Neural cell (in vitro differentiated cells): ENCODE measurements at regions not wholly inside any gene's neighbourhood (a gene's known extent, or its start where the extent isn't known, plus 50 kb on each side); places are given as distances from the start of the nearest gene placed in this dataset.

Source experiments
- H2AFZ ChIP-seq: fragments of 200-600, 300-800 bp; sonication (generic), shearing (Covaris generic); 2 replicates; pipeline ENCODE4 v1.6.0; 2014; ENCODE audit warnings: low read depth, mild to moderate bottlenecking, antibody characterized with exemption, low read length, moderate library complexity
- H3F3A ChIP-seq: fragments of 200-600 bp; shearing (Covaris generic); 2 replicates; pipeline ENCODE4 v1.6.1; 2016; ENCODE audit warnings: mild to moderate bottlenecking, moderate library complexity, mixed read lengths, antibody characterized with exemption, low read length; ENCODE audit not compliant: insufficient read depth, poor library complexity, severe bottlenecking
- H3K27ac ChIP-seq: fragments of 200-600, 300-800 bp; sonication (generic), shearing (Covaris generic); 2 replicates; pipeline ENCODE4 v1.5.1; 2014; ENCODE audit warnings: mild to moderate bottlenecking, low read length, moderate library complexity
- H3K27me3 ChIP-seq: fragments of 300-800, 200-600 bp; sonication (generic), shearing (Covaris generic); 2 replicates; pipeline ENCODE4 v1.6.0; 2014; ENCODE audit warnings: mild to moderate bottlenecking, low read depth, low read length, moderate library complexity; ENCODE audit not compliant: insufficient read depth
- H3K36me3 ChIP-seq: fragments of 300-800, 200-600 bp; sonication (generic), shearing (Covaris generic); 2 replicates; pipeline ENCODE4 v1.5.1; 2014; ENCODE audit warnings: mild to moderate bottlenecking, antibody characterized with exemption, low read length, moderate library complexity; ENCODE audit not compliant: insufficient read depth
- H3K4me2 ChIP-seq: fragments of 300-800, 200-600 bp; sonication (generic), shearing (Covaris generic); 2 replicates; pipeline ENCODE4 v1.6.0; 2014; ENCODE audit warnings: mild to moderate bottlenecking, low read length
- H3K4me3 ChIP-seq: fragments of 300-800, 200-600 bp; sonication (generic), shearing (Covaris generic); 2 replicates; pipeline ENCODE4 v1.5.1; 2014; ENCODE audit warnings: mild to moderate bottlenecking, low read length, moderate library complexity
- H3K79me2 ChIP-seq: fragments of 200-600 bp; shearing (Covaris generic); replicated peaks from 2 replicates; pipeline ENCODE4 v1.6.0; 2014; ENCODE audit warnings: mild to moderate bottlenecking, low read length, moderate library complexity; ENCODE audit not compliant: insufficient read depth
- H3K9ac ChIP-seq: fragments of 300-800, 200-600 bp; sonication (generic), shearing (Covaris generic); 2 replicates; pipeline ENCODE4 v1.6.1; 2016; ENCODE audit warnings: mild to moderate bottlenecking, low read length, mixed read lengths
- H3K9me2 ChIP-seq: fragments of 200-600 bp; shearing (Covaris generic); 2 replicates; pipeline ENCODE4 v1.6.1; 2016; ENCODE audit warnings: mild to moderate bottlenecking, low read length, mixed read lengths; ENCODE audit not compliant: insufficient read depth
- H3K9me3 ChIP-seq: fragments of 200-600, 300-800 bp; sonication (generic), shearing (Covaris generic); 2 replicates; pipeline ENCODE4 v1.6.1; 2016; ENCODE audit warnings: mild to moderate bottlenecking, mixed run types, low read length, moderate library complexity, mixed read lengths
- H4K20me1 ChIP-seq: fragments of 200-600 bp; shearing (Covaris generic); 2 replicates; pipeline ENCODE4 v1.6.1; 2016; ENCODE audit warnings: mild to moderate bottlenecking, mixed run types; ENCODE audit not compliant: insufficient read depth
- EP300 ChIP-seq: fragments of 450-650 bp; conservative IDR thresholded peaks from 2 replicates; pipeline ENCODE4 v1.6.1; 2014; ENCODE audit warnings: antibody characterized with exemption, mild to moderate bottlenecking, moderate library complexity; ENCODE audit not compliant: poor library complexity, severe bottlenecking
- EZH2 ChIP-seq: fragments of 200-600, 300-800 bp; shearing (Covaris generic), sonication (generic); IDR thresholded peaks from 2 replicates; pipeline ENCODE4 v1.6.1; 2014; ENCODE audit warnings: antibody characterized with exemption, low read length, borderline replicate concordance, mild to moderate bottlenecking; ENCODE audit not compliant: insufficient read depth, poor library complexity, severe bottlenecking
- MXI1 ChIP-seq: fragments of 450-650 bp; conservative IDR thresholded peaks from 2 replicates; pipeline ENCODE4 v1.6.1; 2014; ENCODE audit warnings: antibody characterized with exemption, mild to moderate bottlenecking; ENCODE audit not compliant: poor library complexity, severe bottlenecking
- POLR2AphosphoS5 ChIP-seq: IDR thresholded peaks from 2 replicates; pipeline ENCODE4 v1.6.1; 2012
- RAD21 ChIP-seq: fragments of 450-650 bp; conservative IDR thresholded peaks from 2 replicates; pipeline ENCODE4 v1.6.1; 2014; ENCODE audit warnings: antibody characterized with exemption, mild to moderate bottlenecking, moderate library complexity
- SMC3 ChIP-seq: fragments of 450-650 bp; conservative IDR thresholded peaks from 2 replicates; pipeline ENCODE4 v1.6.1; 2014; ENCODE audit warnings: antibody characterized with exemption, mild to moderate bottlenecking, moderate library complexity; ENCODE audit not compliant: poor library complexity
- TAF1 ChIP-seq: IDR thresholded peaks from 2 replicates; pipeline ENCODE4 v1.6.1; 2012; ENCODE audit warnings: low read depth
- TF ChIP-seq, protein P1 (sequence below): IDR thresholded peaks from 2 replicates; pipeline ENCODE4 v1.6.1; 2012; ENCODE audit warnings: borderline replicate concordance
- TF ChIP-seq, protein P2 (sequence below): fragments of 450-650 bp; IDR thresholded peaks from 2 replicates; pipeline ENCODE4 v1.5.1; 2014; ENCODE audit warnings: antibody characterized with exemption, mild to moderate bottlenecking, moderate library complexity; ENCODE audit not compliant: poor library complexity, severe bottlenecking

DNA sequence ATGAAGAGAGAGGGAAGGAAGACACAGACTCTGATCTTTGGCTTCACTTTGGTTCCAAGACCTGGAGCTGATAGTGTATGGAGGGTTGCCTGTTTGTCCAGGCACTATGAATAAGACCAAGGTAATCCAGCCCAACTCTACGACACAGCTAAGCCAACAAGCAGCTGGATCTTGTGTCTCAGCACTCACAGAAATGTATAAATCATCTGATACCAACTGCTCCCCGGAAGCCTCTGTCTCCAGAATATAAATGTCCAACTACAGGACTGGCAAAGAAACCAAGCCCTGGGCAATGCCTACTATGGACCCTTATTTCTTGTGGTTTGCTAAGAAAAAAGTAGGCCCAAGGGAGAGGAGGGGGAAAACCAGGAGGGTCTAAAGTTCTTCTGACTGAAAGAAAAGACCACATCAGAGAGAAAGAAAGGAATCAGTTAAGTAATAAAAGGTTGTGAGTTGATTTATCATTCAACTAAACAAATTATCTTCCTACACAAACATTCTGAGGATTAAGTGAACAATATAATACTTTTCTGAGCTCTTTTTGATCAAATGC lies 204.0 kb downstream of the DAD1 start:
- H3K36me3 ChIP-seq = no peaks in the 10 kb centered on the region
- H3K79me2 ChIP-seq = no peaks in the 10 kb centered on the region
- TF ChIP-seq, protein P1, sequence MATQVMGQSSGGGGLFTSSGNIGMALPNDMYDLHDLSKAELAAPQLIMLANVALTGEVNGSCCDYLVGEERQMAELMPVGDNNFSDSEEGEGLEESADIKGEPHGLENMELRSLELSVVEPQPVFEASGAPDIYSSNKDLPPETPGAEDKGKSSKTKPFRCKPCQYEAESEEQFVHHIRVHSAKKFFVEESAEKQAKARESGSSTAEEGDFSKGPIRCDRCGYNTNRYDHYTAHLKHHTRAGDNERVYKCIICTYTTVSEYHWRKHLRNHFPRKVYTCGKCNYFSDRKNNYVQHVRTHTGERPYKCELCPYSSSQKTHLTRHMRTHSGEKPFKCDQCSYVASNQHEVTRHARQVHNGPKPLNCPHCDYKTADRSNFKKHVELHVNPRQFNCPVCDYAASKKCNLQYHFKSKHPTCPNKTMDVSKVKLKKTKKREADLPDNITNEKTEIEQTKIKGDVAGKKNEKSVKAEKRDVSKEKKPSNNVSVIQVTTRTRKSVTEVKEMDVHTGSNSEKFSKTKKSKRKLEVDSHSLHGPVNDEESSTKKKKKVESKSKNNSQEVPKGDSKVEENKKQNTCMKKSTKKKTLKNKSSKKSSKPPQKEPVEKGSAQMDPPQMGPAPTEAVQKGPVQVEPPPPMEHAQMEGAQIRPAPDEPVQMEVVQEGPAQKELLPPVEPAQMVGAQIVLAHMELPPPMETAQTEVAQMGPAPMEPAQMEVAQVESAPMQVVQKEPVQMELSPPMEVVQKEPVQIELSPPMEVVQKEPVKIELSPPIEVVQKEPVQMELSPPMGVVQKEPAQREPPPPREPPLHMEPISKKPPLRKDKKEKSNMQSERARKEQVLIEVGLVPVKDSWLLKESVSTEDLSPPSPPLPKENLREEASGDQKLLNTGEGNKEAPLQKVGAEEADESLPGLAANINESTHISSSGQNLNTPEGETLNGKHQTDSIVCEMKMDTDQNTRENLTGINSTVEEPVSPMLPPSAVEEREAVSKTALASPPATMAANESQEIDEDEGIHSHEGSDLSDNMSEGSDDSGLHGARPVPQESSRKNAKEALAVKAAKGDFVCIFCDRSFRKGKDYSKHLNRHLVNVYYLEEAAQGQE = no peak
- TF ChIP-seq SMC3 (no peak), MXI1 (no peak), RAD21 (no peak), POLR2AphosphoS5 (no peak), TAF1 (no peak), EZH2 (no peak), EP300 (no peak)
- TF ChIP-seq, protein P2, sequence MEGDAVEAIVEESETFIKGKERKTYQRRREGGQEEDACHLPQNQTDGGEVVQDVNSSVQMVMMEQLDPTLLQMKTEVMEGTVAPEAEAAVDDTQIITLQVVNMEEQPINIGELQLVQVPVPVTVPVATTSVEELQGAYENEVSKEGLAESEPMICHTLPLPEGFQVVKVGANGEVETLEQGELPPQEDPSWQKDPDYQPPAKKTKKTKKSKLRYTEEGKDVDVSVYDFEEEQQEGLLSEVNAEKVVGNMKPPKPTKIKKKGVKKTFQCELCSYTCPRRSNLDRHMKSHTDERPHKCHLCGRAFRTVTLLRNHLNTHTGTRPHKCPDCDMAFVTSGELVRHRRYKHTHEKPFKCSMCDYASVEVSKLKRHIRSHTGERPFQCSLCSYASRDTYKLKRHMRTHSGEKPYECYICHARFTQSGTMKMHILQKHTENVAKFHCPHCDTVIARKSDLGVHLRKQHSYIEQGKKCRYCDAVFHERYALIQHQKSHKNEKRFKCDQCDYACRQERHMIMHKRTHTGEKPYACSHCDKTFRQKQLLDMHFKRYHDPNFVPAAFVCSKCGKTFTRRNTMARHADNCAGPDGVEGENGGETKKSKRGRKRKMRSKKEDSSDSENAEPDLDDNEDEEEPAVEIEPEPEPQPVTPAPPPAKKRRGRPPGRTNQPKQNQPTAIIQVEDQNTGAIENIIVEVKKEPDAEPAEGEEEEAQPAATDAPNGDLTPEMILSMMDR = no peak

DNA sequence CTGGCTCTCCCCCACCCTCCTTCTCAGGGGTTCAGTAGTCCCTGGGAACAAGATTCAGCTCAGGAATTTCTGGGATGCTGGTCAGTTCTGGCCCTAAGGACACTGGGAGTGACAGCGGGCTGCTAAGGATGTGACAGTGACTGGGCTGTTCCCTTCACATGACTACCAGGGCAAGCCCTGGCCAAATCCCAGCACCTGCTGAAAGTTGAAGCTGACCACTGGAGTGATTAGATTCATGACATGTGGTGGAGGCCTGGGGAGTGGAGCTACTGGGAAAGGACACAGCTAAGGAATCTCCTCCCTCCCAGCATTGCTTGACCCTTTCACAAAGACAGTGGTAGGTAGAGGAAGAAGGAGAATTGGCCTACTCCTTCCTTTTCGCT lies 204.9 kb downstream of the DAD1 start:
- H3F3A ChIP-seq = no peaks in the 10 kb centered on the region
- no peak overlapping the region for H3K27ac ChIP-seq
- TF ChIP-seq RAD21 = no peak
- TF ChIP-seq, protein P1 = no peak
- TF ChIP-seq MXI1 = no peak
- TF ChIP-seq EZH2 = no peak
- TF ChIP-seq, protein P2 = no peak
- TF ChIP-seq POLR2AphosphoS5 = no peak
- TF ChIP-seq EP300 = no peak
- no peak for TF ChIP-seq TAF1
- no peak for TF ChIP-seq SMC3

More for the DNA sequence above, 204.0 kb downstream of the DAD1 start:
- Histone ChIP-seq H3F3A (no peaks in the 10 kb centered on the region), H3K9me2 (no peaks in the 10 kb centered on the region), H3K9me3 (no peaks in the 10 kb centered on the region), H4K20me1 (no peaks in the 10 kb centered on the region), H3K27ac (no peak overlapping the region), H3K4me3 (no peak overlapping the region), H2AFZ (no peak overlapping the region), H3K27me3 (no peaks in the 10 kb centered on the region), H3K4me2 (no peak overlapping the region), H3K9ac (no peak overlapping the region)

More for the DNA sequence above, 204.9 kb downstream of the DAD1 start:
- H3K36me3 ChIP-seq = no peaks in the 10 kb centered on the region
- H3K9me2 ChIP-seq = no peaks in the 10 kb centered on the region
- H3K79me2 ChIP-seq = no peaks in the 10 kb centered on the region
- H3K9me3 ChIP-seq = no peaks in the 10 kb centered on the region
- no peaks in the 10 kb centered on the region for H4K20me1 ChIP-seq
- no peak overlapping the region for H2AFZ ChIP-seq
- H3K27me3 ChIP-seq = no peaks in the 10 kb centered on the region
- H3K9ac ChIP-seq = no peak overlapping the region
- no peak overlapping the region for H3K4me2 ChIP-seq
- H3K4me3 ChIP-seq = no peak overlapping the region
